ENCODE measurements at regions not wholly inside any gene's neighbourhood (a gene's known extent, or its start where the extent isn't known, plus 50 kb on each side); places are given as distances from the start of the nearest gene placed in this dataset.

DNA sequence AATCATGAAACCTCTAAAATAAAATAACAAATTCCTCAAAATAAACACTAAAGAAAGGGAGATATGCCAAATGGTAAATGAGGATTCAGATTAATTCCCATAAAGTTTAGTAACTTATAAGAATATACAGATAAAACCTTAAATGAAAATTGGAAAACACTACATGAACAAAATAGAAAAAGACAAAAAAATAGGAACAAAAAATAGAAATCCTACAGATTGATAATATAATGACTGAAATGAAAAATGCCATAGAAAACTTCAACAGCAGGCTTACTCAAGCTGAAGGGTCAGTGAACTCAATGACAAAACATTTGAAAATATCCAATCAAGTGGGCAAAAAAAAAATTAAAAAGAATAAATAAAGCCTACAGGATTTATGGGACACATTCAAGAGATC, 1784.8 kb downstream of the PCDH9 start:
- TF ChIP-seq RAD21 (IDR thresholded peaks at IDR 0.05; ENCODE audit: low read depth) (no peak), YY1 (IDR thresholded peaks at IDR 0.05; ENCODE audit: low read depth) (no peak), CEBPB (IDR thresholded peaks at IDR 0.05) (no peak), TCF12 (IDR thresholded peaks at IDR 0.05; ENCODE audit: low read depth) (no peak), TAF1 (IDR thresholded peaks at IDR 0.05; ENCODE audit: low read depth) (no peak), EP300 (IDR thresholded peaks at IDR 0.05; ENCODE audit: borderline replicate concordance) (no peak), FOXM1 (IDR thresholded peaks at IDR 0.05; ENCODE audit: borderline replicate concordance, low read depth) (no peak), CREB1 (IDR thresholded peaks at IDR 0.05; ENCODE audit: low read depth) (no peak), ZBTB7A (IDR thresholded peaks at IDR 0.05; ENCODE audit: low read depth) (no peak), NFIC (IDR thresholded peaks at IDR 0.05) (no peak), TEAD4 (IDR thresholded peaks at IDR 0.05) (no peak), EGR1 (IDR thresholded peaks at IDR 0.05) (no peak)
- TF ChIP-seq, protein P1, sequence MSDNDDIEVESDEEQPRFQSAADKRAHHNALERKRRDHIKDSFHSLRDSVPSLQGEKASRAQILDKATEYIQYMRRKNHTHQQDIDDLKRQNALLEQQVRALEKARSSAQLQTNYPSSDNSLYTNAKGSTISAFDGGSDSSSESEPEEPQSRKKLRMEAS (IDR thresholded peaks at IDR 0.05), result no peak
- TF ChIP-seq, protein P2, sequence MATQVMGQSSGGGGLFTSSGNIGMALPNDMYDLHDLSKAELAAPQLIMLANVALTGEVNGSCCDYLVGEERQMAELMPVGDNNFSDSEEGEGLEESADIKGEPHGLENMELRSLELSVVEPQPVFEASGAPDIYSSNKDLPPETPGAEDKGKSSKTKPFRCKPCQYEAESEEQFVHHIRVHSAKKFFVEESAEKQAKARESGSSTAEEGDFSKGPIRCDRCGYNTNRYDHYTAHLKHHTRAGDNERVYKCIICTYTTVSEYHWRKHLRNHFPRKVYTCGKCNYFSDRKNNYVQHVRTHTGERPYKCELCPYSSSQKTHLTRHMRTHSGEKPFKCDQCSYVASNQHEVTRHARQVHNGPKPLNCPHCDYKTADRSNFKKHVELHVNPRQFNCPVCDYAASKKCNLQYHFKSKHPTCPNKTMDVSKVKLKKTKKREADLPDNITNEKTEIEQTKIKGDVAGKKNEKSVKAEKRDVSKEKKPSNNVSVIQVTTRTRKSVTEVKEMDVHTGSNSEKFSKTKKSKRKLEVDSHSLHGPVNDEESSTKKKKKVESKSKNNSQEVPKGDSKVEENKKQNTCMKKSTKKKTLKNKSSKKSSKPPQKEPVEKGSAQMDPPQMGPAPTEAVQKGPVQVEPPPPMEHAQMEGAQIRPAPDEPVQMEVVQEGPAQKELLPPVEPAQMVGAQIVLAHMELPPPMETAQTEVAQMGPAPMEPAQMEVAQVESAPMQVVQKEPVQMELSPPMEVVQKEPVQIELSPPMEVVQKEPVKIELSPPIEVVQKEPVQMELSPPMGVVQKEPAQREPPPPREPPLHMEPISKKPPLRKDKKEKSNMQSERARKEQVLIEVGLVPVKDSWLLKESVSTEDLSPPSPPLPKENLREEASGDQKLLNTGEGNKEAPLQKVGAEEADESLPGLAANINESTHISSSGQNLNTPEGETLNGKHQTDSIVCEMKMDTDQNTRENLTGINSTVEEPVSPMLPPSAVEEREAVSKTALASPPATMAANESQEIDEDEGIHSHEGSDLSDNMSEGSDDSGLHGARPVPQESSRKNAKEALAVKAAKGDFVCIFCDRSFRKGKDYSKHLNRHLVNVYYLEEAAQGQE (IDR thresholded peaks at IDR 0.05; ENCODE audit: low read depth), result no peak
- TF ChIP-seq, protein P3, sequence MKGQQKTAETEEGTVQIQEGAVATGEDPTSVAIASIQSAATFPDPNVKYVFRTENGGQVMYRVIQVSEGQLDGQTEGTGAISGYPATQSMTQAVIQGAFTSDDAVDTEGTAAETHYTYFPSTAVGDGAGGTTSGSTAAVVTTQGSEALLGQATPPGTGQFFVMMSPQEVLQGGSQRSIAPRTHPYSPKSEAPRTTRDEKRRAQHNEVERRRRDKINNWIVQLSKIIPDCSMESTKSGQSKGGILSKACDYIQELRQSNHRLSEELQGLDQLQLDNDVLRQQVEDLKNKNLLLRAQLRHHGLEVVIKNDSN (IDR thresholded peaks at IDR 0.05), result no peak

DNA sequence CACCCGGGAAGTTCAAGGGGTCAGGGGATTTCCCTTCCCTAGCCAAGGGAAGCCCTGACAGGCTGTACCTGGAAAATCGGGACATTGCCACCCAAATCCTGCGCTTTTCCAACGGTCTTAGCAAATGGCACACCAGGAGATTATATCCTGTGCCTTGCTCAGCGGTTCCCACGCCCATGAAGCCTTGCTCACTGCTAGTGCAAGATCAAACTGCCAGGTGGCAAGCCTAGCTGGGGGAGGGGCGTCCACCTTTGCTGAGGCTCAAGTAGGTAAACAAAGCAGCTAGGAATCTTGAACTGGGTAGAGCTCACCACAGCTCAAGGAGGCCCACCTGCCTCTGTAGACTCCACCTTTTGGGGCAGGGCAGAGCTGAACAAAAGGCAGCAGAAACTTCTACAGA, 1794.5 kb downstream of the PCDH9 start:
- TF ChIP-seq TAF1 (IDR thresholded peaks at IDR 0.05; ENCODE audit: low read depth) (no peak), TEAD4 (IDR thresholded peaks at IDR 0.05) (no peak), CREB1 (IDR thresholded peaks at IDR 0.05; ENCODE audit: low read depth) (no peak), CEBPB (IDR thresholded peaks at IDR 0.05) (no peak), RAD21 (IDR thresholded peaks at IDR 0.05; ENCODE audit: low read depth) (no peak), NFIC (IDR thresholded peaks at IDR 0.05) (no peak), ZBTB7A (IDR thresholded peaks at IDR 0.05; ENCODE audit: low read depth) (no peak), EP300 (IDR thresholded peaks at IDR 0.05; ENCODE audit: borderline replicate concordance) (no peak), TCF12 (IDR thresholded peaks at IDR 0.05; ENCODE audit: low read depth) (no peak), YY1 (IDR thresholded peaks at IDR 0.05; ENCODE audit: low read depth) (no peak), FOXM1 (IDR thresholded peaks at IDR 0.05; ENCODE audit: borderline replicate concordance, low read depth) (no peak), EGR1 (IDR thresholded peaks at IDR 0.05) (no peak)
- TF ChIP-seq, protein P1 (IDR thresholded peaks at IDR 0.05), result no peak
- TF ChIP-seq, protein P2 (IDR thresholded peaks at IDR 0.05; ENCODE audit: low read depth), result no peak
- TF ChIP-seq, protein P3 (IDR thresholded peaks at IDR 0.05), result no peak

DNA sequence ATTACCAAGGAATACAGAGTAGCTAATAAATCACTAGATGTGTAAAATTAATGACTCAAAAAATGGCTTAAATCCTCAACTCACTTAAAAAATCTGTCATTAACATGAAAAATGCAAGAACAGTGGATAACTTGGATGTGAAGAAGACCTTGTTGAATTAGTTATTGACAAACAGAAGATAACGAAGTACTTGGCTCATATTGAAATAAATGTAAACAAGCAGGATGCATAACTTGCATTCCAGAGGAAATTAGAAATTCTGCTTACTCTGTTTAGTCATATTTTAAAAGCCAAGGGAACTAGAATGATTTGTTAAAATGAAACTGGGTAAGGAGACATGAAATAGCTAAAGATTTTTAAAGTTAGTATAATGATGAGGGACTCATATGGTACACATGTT, 1812.2 kb downstream of the PCDH9 start:
- TF ChIP-seq ZBTB7A (IDR thresholded peaks at IDR 0.05; ENCODE audit: low read depth), result no peak
- no peak for TF ChIP-seq RAD21 (IDR thresholded peaks at IDR 0.05; ENCODE audit: low read depth)
- TF ChIP-seq TEAD4 (IDR thresholded peaks at IDR 0.05), result no peak
- TF ChIP-seq, protein P1 (IDR thresholded peaks at IDR 0.05), result no peak
- TF ChIP-seq CEBPB (IDR thresholded peaks at IDR 0.05), result no peak
- no peak for TF ChIP-seq TCF12 (IDR thresholded peaks at IDR 0.05; ENCODE audit: low read depth)
- TF ChIP-seq, protein P2 (IDR thresholded peaks at IDR 0.05; ENCODE audit: low read depth), result no peak
- TF ChIP-seq FOXM1 (IDR thresholded peaks at IDR 0.05; ENCODE audit: borderline replicate concordance, low read depth), result no peak
- TF ChIP-seq EP300 (IDR thresholded peaks at IDR 0.05; ENCODE audit: borderline replicate concordance), result no peak

DNA sequence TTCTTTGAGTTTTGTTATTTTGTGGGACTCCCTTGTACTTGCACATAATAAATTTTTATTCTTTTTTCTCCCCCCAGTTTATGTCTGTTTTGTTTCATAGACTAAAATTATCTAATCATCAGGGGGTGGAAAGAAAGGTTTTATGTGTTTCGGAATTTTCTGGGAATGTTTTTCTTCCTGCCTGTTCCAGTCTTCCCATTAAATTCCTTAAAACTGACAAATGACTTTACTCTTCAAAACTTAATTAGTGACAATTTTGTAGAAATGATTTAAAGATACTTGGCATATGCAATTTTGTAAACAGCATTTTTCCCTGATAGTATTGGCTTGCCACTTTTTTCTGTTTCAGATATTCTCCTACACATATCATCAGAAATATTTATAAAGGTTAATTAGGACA, 1813.4 kb downstream of the PCDH9 start:
- TF ChIP-seq RAD21 (IDR thresholded peaks at IDR 0.05; ENCODE audit: low read depth) (no peak), ZBTB7A (IDR thresholded peaks at IDR 0.05; ENCODE audit: low read depth) (no peak), EP300 (IDR thresholded peaks at IDR 0.05; ENCODE audit: borderline replicate concordance) (no peak), YY1 (IDR thresholded peaks at IDR 0.05; ENCODE audit: low read depth) (no peak), TCF12 (IDR thresholded peaks at IDR 0.05; ENCODE audit: low read depth) (no peak), FOXM1 (IDR thresholded peaks at IDR 0.05; ENCODE audit: borderline replicate concordance, low read depth) (no peak), TEAD4 (IDR thresholded peaks at IDR 0.05) (no peak), EGR1 (IDR thresholded peaks at IDR 0.05) (no peak), CEBPB (IDR thresholded peaks at IDR 0.05) (no peak), CREB1 (IDR thresholded peaks at IDR 0.05; ENCODE audit: low read depth) (no peak)
- TF ChIP-seq, protein P3 (IDR thresholded peaks at IDR 0.05), result no peak
- TF ChIP-seq, protein P1 (IDR thresholded peaks at IDR 0.05), result no peak
